GM06990 (cell line): ENCODE measurements at regions not wholly inside any gene's neighbourhood (a gene's known extent, or its start where the extent isn't known, plus 50 kb on each side); places are given as distances from the start of the nearest gene placed in this dataset.
"Not testable (repeated sequence)": the region's sequence is repeated elsewhere in the genome, so short reads cannot be mapped to it uniquely, and the experiment has no call there.

Experiments used
- DNase-seq: peaks from one replicate; pipeline ENCODE4 v3.0.0-alpha.2; 2011; ENCODE audit not compliant: insufficient read length; ENCODE audit errors: extremely low read depth
- H3K27me3 ChIP-seq: replicated peaks from 2 replicates; pipeline ENCODE4 v1.6.0; 2011; ENCODE audit warnings: low read length; ENCODE audit not compliant: control insufficient read depth, insufficient read depth
- H3K36me3 ChIP-seq: 2 replicates; pipeline ENCODE4 v1.5.1; 2011; ENCODE audit warnings: low read length; ENCODE audit not compliant: control insufficient read depth, insufficient read depth
- H3K4me3 ChIP-seq: replicated peaks from 2 replicates; pipeline ENCODE4 v1.5.1; 2011; ENCODE audit warnings: low read depth, mild to moderate bottlenecking, control low read depth, low read length
- TF ChIP-seq, protein P1 (sequence below): IDR thresholded peaks from 2 replicates; pipeline ENCODE4 v1.5.1; 2011; ENCODE audit warnings: low read length, control low read depth, mild to moderate bottlenecking, inconsistent platforms; ENCODE audit not compliant: insufficient read depth, poor library complexity, severe bottlenecking

GRCh38 chr17:74123866-74124444, 79.5 kb upstream of the RPL38 start:
- peaks cover 2% of the 10 kb centered on the region; the same call in 1 of the 2 replicates for H3K27me3 ChIP-seq
- DNase-seq: no peak
- no peak overlapping the region for H3K4me3 ChIP-seq
- no peaks in the 10 kb centered on the region for H3K36me3 ChIP-seq
- TF ChIP-seq, protein P1, sequence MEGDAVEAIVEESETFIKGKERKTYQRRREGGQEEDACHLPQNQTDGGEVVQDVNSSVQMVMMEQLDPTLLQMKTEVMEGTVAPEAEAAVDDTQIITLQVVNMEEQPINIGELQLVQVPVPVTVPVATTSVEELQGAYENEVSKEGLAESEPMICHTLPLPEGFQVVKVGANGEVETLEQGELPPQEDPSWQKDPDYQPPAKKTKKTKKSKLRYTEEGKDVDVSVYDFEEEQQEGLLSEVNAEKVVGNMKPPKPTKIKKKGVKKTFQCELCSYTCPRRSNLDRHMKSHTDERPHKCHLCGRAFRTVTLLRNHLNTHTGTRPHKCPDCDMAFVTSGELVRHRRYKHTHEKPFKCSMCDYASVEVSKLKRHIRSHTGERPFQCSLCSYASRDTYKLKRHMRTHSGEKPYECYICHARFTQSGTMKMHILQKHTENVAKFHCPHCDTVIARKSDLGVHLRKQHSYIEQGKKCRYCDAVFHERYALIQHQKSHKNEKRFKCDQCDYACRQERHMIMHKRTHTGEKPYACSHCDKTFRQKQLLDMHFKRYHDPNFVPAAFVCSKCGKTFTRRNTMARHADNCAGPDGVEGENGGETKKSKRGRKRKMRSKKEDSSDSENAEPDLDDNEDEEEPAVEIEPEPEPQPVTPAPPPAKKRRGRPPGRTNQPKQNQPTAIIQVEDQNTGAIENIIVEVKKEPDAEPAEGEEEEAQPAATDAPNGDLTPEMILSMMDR: no peak

GRCh38 chr17:74125156-74125555, 78.3 kb upstream of the RPL38 start:
- Histone ChIP-seq H3K36me3 (no peaks in the 10 kb centered on the region), H3K27me3 (peaks cover 2% of the 10 kb centered on the region; the same call in 1 of the 2 replicates), H3K4me3 (no peak overlapping the region)
- DNase-seq: no peak
- TF ChIP-seq, protein P1: no peak

- DNase-seq: no peak
- Histone ChIP-seq H3K36me3 (no peaks in the 10 kb centered on the region), H3K27me3 (peaks cover 2% of the 10 kb centered on the region), H3K4me3 (no peak overlapping the region)
- TF ChIP-seq, protein P1: no peak
These were observed 77.1 kb upstream of the RPL38 start for GRCh38 chr17:74126179-74126900.

DNA sequence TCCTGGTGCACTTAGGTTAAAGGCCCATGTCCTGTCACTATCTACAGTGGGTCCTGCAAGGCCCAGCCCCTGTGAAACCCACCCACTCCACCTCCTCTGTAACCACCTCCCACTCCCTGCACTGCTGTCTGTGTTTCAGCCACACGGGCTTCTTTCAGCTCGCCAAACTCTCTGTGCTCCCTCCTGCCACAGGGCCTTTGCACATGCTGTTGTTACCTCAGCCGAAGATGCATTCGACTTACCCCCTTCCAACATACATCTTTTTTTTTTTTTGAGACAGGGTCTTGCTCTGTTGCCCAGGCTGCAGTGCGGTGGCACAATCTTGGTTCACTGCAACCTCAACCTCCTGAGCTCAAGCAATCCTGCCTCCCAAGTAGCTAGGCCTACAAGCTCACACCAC, 76.5 kb upstream of the RPL38 start:
- H3K4me3 ChIP-seq: no peak overlapping the region
- DNase-seq: no peak
- TF ChIP-seq, protein P1: no peak
- no peaks in the 10 kb centered on the region for H3K36me3 ChIP-seq
- peaks cover 2% of the 10 kb centered on the region for H3K27me3 ChIP-seq

GRCh38 chr17:74128456-74129211, 74.8 kb upstream of the RPL38 start:
- no peak for DNase-seq
- peaks cover 2% of the 10 kb centered on the region for H3K27me3 ChIP-seq
- TF ChIP-seq, protein P1: no peak
- no peaks in the 10 kb centered on the region for H3K36me3 ChIP-seq
- no peak overlapping the region for H3K4me3 ChIP-seq

DNA sequence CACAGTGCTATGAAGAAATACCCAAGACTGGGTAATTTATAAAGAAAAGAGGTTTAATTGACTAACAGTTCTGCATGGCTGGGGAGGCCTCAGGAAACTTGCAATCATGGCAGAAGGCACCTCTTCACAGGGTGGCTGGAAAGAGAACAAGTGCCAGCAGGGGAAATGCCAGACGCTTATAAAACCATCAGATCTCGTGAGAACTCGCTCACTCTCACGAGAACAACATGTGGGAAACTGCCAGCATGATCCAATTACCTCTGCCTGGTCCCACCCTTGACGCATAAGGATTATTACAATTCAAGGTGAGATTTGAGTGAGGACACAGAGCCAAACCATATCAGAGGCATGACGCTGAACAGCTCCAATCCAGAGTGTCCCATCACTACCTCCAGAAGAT, 73.7 kb upstream of the RPL38 start:
- not testable (repeated sequence) for H3K27me3 ChIP-seq, H3K36me3 ChIP-seq, DNase-seq, H3K4me3 ChIP-seq
